PC-3 (cell line): ENCODE measurements at regions not wholly inside any gene's neighbourhood (a gene's known extent, or its start where the extent isn't known, plus 50 kb on each side); places are given as distances from the start of the nearest gene placed in this dataset.

Experiments used
- ATAC-seq: fragments of 200-7000 bp; cut with Tn5 transposase; 2 replicates; pipeline ENCODE4 v1.9.1; 2020; ENCODE audit warnings: mild to moderate bottlenecking, moderate library complexity
- BruUV-seq: library from RNA; stranded (reverse); fragments of 400-500 nt; replicated peaks from 2 replicates; lab custom pipeline; 2021; lab: Mats Ljungman, UMichigan
- CTCF ChIA-PET: fragments of 300-600 bp; sonication (Branson Sonifier 250); formaldehyde crosslinking; loops from one replicate; lab custom pipeline; 2022; ENCODE audit warnings: antibody characterized with exemption; lab: Charles Lee
- POLR2A ChIA-PET: fragments of 300-600 bp; sonication (Branson Sonifier 250); formaldehyde crosslinking; loops from one replicate; lab custom pipeline; 2022; ENCODE audit warnings: antibody characterized with exemption; ENCODE audit not compliant: unreplicated experiment; lab: Charles Lee
- DNase-seq: peaks from one replicate; pipeline ENCODE4 v3.0.0-alpha.2; 2015
- H2AFZ ChIP-seq: fragments of 300-600 bp; sonication (generic); 2 replicates; pipeline ENCODE4 v1.6.0; 2016; ENCODE audit warnings: antibody characterized with exemption, low read length
- H3F3A ChIP-seq: fragments of 300-600 bp; sonication (generic); one replicate; pipeline ENCODE4 v1.6.0; 2017; ENCODE audit warnings: antibody characterized with exemption, low read length, control low read depth, mild to moderate bottlenecking; ENCODE audit not compliant: unreplicated experiment
- H3K27ac ChIP-seq: fragments of 300-600 bp; sonication (generic); 2 replicates; pipeline ENCODE4 v1.5.1; 2016; ENCODE audit warnings: mild to moderate bottlenecking, low read length
- H3K27me3 ChIP-seq: fragments of 300-600 bp; sonication (generic); 2 replicates; pipeline ENCODE4 v1.6.1; 2016; ENCODE audit warnings: low read length, mixed read lengths
- H3K36me3 ChIP-seq: fragments of 300-600 bp; sonication (generic); 2 replicates; pipeline ENCODE4 v1.6.1; 2016; ENCODE audit warnings: low read depth, mixed run types, low read length, mixed read lengths
- H3K4me1 ChIP-seq: fragments of 300-600 bp; sonication (generic); 2 replicates; pipeline ENCODE4 v1.5.1; 2016; ENCODE audit warnings: low read length; ENCODE audit not compliant: insufficient read depth
- H3K4me2 ChIP-seq: fragments of 300-600 bp; sonication (generic); 2 replicates; pipeline ENCODE4 v1.6.0; 2016; ENCODE audit warnings: low read length
- H3K4me3 ChIP-seq: fragments of 300-600 bp; sonication (generic); 2 replicates; pipeline ENCODE4 v1.5.1; 2016; ENCODE audit warnings: mild to moderate bottlenecking, low read length, mixed read lengths
- H3K79me2 ChIP-seq: fragments of 300-600 bp; sonication (generic); 2 replicates; pipeline ENCODE4 v1.6.1; 2017; ENCODE audit warnings: low read length, mixed read lengths
- H3K9ac ChIP-seq: fragments of 300-600 bp; sonication (generic); 2 replicates; pipeline ENCODE4 v1.6.0; 2016; ENCODE audit warnings: mild to moderate bottlenecking, low read length
- H3K9me2 ChIP-seq: fragments of 300-600 bp; sonication (generic); replicated peaks from 2 replicates; pipeline ENCODE4 v1.6.1; 2016; ENCODE audit warnings: mixed run types, low read length, mixed read lengths
- H3K9me3 ChIP-seq: fragments of 300-600 bp; sonication (generic); 2 replicates; pipeline ENCODE4 v1.6.1; 2016; ENCODE audit warnings: low read length, mixed read lengths
- H4K20me1 ChIP-seq: fragments of 300-600 bp; sonication (generic); 2 replicates; pipeline ENCODE4 v1.6.1; 2016; ENCODE audit warnings: low read length, mixed read lengths
- EZH2 ChIP-seq: fragments of 300-600 bp; sonication (generic); IDR thresholded peaks from one replicate; pipeline ENCODE4 v1.6.1; 2017; ENCODE audit warnings: antibody characterized with exemption, mild to moderate bottlenecking, low read length; ENCODE audit not compliant: unreplicated experiment
- EZH2phosphoT487 ChIP-seq: fragments of 300-600 bp; sonication (generic); IDR thresholded peaks from 2 replicates; pipeline ENCODE4 v1.6.1; 2018; ENCODE audit warnings: mild to moderate bottlenecking, antibody characterized with exemption, low read length, borderline replicate concordance
- intact Hi-C: fragments of 100-400 bp; cut with micrococcal nuclease; formaldehyde crosslinking; loops from 2 replicates; pipeline ENCODE4 v1.9.0; 2023
- TF ChIP-seq, protein P1 (sequence below): fragments of 300-600 bp; sonication (generic); conservative IDR thresholded peaks from 2 replicates; pipeline ENCODE4 v1.5.1; 2017; ENCODE audit warnings: antibody characterized with exemption, low read depth, mild to moderate bottlenecking, low read length

GRCh38 chr15:38614621-38615020 lies 50.0 kb upstream of the RASGRP1 start:
- no peaks in the 10 kb centered on the region for H3K79me2 ChIP-seq
- H3K4me3 ChIP-seq: no peak overlapping the region
- ATAC-seq (no peak), DNase-seq (no peak)
- intact Hi-C loops: no loop called here
- no peak overlapping the region for H2AFZ ChIP-seq
- TF ChIP-seq EZH2 (no peak), EZH2phosphoT487 (no peak)
- TF ChIP-seq, protein P1, sequence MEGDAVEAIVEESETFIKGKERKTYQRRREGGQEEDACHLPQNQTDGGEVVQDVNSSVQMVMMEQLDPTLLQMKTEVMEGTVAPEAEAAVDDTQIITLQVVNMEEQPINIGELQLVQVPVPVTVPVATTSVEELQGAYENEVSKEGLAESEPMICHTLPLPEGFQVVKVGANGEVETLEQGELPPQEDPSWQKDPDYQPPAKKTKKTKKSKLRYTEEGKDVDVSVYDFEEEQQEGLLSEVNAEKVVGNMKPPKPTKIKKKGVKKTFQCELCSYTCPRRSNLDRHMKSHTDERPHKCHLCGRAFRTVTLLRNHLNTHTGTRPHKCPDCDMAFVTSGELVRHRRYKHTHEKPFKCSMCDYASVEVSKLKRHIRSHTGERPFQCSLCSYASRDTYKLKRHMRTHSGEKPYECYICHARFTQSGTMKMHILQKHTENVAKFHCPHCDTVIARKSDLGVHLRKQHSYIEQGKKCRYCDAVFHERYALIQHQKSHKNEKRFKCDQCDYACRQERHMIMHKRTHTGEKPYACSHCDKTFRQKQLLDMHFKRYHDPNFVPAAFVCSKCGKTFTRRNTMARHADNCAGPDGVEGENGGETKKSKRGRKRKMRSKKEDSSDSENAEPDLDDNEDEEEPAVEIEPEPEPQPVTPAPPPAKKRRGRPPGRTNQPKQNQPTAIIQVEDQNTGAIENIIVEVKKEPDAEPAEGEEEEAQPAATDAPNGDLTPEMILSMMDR: no peak
- H3K27ac ChIP-seq: no peak overlapping the region
- CTCF ChIA-PET: no interaction called here
- H3K4me1 ChIP-seq: no peaks in the 10 kb centered on the region
- POLR2A ChIA-PET: no interaction called here
- no peaks in the 10 kb centered on the region for H3K9me2 ChIP-seq
- no peaks in the 10 kb centered on the region for H4K20me1 ChIP-seq
- no peaks in the 10 kb centered on the region for H3K9me3 ChIP-seq
- no peak overlapping the region for H3K9ac ChIP-seq
- H3K27me3 ChIP-seq: peaks cover 82% of the 10 kb centered on the region
- no peaks in the 10 kb centered on the region for H3K36me3 ChIP-seq
- BruUV-seq: no TSS peak
- H3K4me2 ChIP-seq: no peak overlapping the region
- H3F3A ChIP-seq: no peaks in the 10 kb centered on the region

GRCh38 chr15:38617831-38618230 lies 53.2 kb upstream of the RASGRP1 start:
- DNase-seq (no peak), ATAC-seq (no peak)
- intact Hi-C loops: no loop called here
- H3K36me3 ChIP-seq: no peaks in the 10 kb centered on the region
- H3K4me2 ChIP-seq: no peak overlapping the region
- H3K9me2 ChIP-seq: no peaks in the 10 kb centered on the region
- BruUV-seq: no TSS peak
- H3K9ac ChIP-seq: no peak overlapping the region
- H3K4me3 ChIP-seq: no peak overlapping the region
- H3K9me3 ChIP-seq: no peaks in the 10 kb centered on the region
- H3K4me1 ChIP-seq: no peaks in the 10 kb centered on the region
- no peak overlapping the region for H2AFZ ChIP-seq
- H4K20me1 ChIP-seq: no peaks in the 10 kb centered on the region
- H3K79me2 ChIP-seq: no peaks in the 10 kb centered on the region
- ChIA-PET CTCF (no interaction called here), POLR2A (no interaction called here)
- H3K27ac ChIP-seq: no peak overlapping the region
- TF ChIP-seq EZH2phosphoT487 (no peak), EZH2 (no peak)
- TF ChIP-seq, protein P1: no peak
- H3K27me3 ChIP-seq: peaks cover 86% of the 10 kb centered on the region
- H3F3A ChIP-seq: no peaks in the 10 kb centered on the region

DNA sequence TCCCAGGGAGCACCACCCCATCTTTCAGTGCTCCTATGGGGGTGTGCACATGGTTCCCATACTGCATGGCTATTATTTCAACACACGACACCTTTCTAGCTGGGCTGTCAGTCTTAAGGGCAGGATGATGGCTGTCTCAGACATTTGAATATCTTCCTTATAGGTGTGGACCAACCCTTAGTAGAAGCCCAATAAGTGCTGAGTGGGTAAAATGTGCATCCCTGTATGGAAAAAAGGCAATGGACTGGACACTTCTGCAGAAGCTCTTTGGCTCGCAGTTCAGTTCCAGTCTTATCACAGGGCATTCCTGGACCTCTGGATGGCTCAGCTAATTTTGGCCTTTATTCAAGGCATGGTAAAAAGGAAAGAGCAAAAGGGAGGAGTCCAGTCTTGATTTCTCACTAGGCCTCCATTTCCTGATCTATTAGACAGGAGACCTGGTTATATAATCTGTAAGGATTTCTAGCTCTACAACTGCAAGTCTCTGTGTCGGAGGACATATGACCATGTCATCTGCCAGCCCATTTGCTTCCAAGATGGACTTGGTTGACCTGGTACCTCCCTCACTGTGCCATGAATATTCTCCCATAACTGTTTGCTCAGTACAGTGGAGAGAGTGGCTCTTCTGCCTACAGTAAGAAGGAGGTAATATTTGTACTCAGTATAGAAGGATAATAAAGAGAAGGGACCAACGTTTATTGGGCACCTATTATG lies 53.8 kb upstream of the RASGRP1 start:
- no TSS peak for BruUV-seq
- H3K36me3 ChIP-seq: no peaks in the 10 kb centered on the region
- H3K4me3 ChIP-seq: no peak overlapping the region
- H3K9me3 ChIP-seq: no peaks in the 10 kb centered on the region
- H3K4me2 ChIP-seq: no peak overlapping the region
- H3K27me3 ChIP-seq: peaks cover 81% of the 10 kb centered on the region
- H3F3A ChIP-seq: no peaks in the 10 kb centered on the region
- no peak for TF ChIP-seq EZH2
- TF ChIP-seq, protein P1: no peak
- TF ChIP-seq EZH2phosphoT487: no peak
- no peaks in the 10 kb centered on the region for H4K20me1 ChIP-seq
- H3K4me1 ChIP-seq: no peaks in the 10 kb centered on the region
- POLR2A ChIA-PET: no interaction called here
- DNase-seq (no peak), ATAC-seq (no peak)
- no peak overlapping the region for H3K9ac ChIP-seq
- no peaks in the 10 kb centered on the region for H3K9me2 ChIP-seq
- H3K27ac ChIP-seq: no peak overlapping the region
- no peak overlapping the region for H2AFZ ChIP-seq
- intact Hi-C loops: no loop called here
- CTCF ChIA-PET: no interaction called here
- no peaks in the 10 kb centered on the region for H3K79me2 ChIP-seq
